ENCODE measurements at regions not wholly inside any gene's neighbourhood (a gene's known extent, or its start where the extent isn't known, plus 50 kb on each side); places are given as distances from the start of the nearest gene placed in this dataset.

GRCh38 chr2:222034058-222034457 is 264.7 kb downstream of the PAX3 start (continued):
- TF ChIP-seq ZNF114 (CRISPR knock-in tag; IDR thresholded peaks at IDR 0.05) (no peak), STAT1 (IDR thresholded peaks at IDR 0.05; ENCODE audit: unreplicated experiment) (no peak), REST (IDR thresholded peaks at IDR 0.05; ENCODE audit: unreplicated experiment) (no peak)

GRCh38 chr2:222033541-222033940 is 265.3 kb downstream of the PAX3 start:
- no peak overlapping the region for H3K4me2 ChIP-seq
- no peak for DNase-seq (ENCODE audit: low spot score)
- no peak overlapping the region for H3K27ac Mint-ChIP-seq
- no peak overlapping the region for H3K4me3 ChIP-seq
- no peak overlapping the region for H2AFZ ChIP-seq
- H3K79me2 ChIP-seq (replicated peaks; ENCODE audit: insufficient read depth), result no peaks in the 10 kb centered on the region
- ATAC-seq, result no peak
- peaks cover 6% of the 10 kb centered on the region; the same call in 1 of the 2 replicates for H3K27me3 ChIP-seq (ENCODE audit: insufficient read depth)
- H3K36me3 ChIP-seq (ENCODE audit: insufficient read depth), result no peaks in the 10 kb centered on the region; the same call in 1 of the 2 replicates
- peaks cover 9% of the 10 kb centered on the region; the same call in 1 of the 3 replicates for H3K9me3 Mint-ChIP-seq
- H3F3A ChIP-seq (replicated peaks; ENCODE audit: low read depth), result no peaks in the 10 kb centered on the region
- H3K9me2 ChIP-seq (ENCODE audit: insufficient read depth), result no peaks in the 10 kb centered on the region
- peaks cover 7% of the 10 kb centered on the region for H3K27me3 Mint-ChIP-seq (ENCODE audit: insufficient read depth, low read depth, poor library complexity)
- 0 out of 2 replicates have a peak, but pooled peaks cover 3% of the 10 kb centered on the region for H4K20me1 ChIP-seq (replicated peaks; ENCODE audit: insufficient read depth)
- H3K36me3 Mint-ChIP-seq (ENCODE audit: low read depth), result peaks cover 2% of the 10 kb centered on the region; the same call in 1 of the 3 replicates
- no peak overlapping the region for H3K4me3 Mint-ChIP-seq
- no peaks in the 10 kb centered on the region for H3K4me1 ChIP-seq (ENCODE audit: insufficient read depth)
- H3K27ac ChIP-seq (ENCODE audit: low read depth), result no peak overlapping the region
- no peaks in the 10 kb centered on the region for H3K4me1 Mint-ChIP-seq
- TF ChIP-seq POLR2AphosphoS5 (IDR thresholded peaks at IDR 0.05; ENCODE audit: low read depth), result no peak
- no peak for TF ChIP-seq ZNF114 (CRISPR knock-in tag; IDR thresholded peaks at IDR 0.05)
- no peak for TF ChIP-seq ZNF462 (CRISPR knock-in tag; IDR thresholded peaks at IDR 0.05)
- TF ChIP-seq JUNB (IDR thresholded peaks at IDR 0.05; ENCODE audit: unreplicated experiment), result no peak
- no peak for TF ChIP-seq STAT1 (IDR thresholded peaks at IDR 0.05; ENCODE audit: unreplicated experiment)
- TF ChIP-seq REST (IDR thresholded peaks at IDR 0.05; ENCODE audit: unreplicated experiment), result no peak
- no peak for TF ChIP-seq EZH2phosphoT487 (IDR thresholded peaks at IDR 0.05; ENCODE audit: unreplicated experiment)
- TF ChIP-seq CTCF (conservative IDR thresholded peaks at IDR 0.05; ENCODE audit: low read depth in 2 of 2), result no peak
- TF ChIP-seq ZNF331 (CRISPR knock-in tag; IDR thresholded peaks at IDR 0.05; ENCODE audit: low read depth), result no peak
